ENCODE measurements at regions not wholly inside any gene's neighbourhood (a gene's known extent, or its start where the extent isn't known, plus 50 kb on each side); places are given as distances from the start of the nearest gene placed in this dataset.

GRCh38 chr7:16284581-16284980 is 136.8 kb downstream of the CRPPA start:
- TF ChIP-seq, protein P1, sequence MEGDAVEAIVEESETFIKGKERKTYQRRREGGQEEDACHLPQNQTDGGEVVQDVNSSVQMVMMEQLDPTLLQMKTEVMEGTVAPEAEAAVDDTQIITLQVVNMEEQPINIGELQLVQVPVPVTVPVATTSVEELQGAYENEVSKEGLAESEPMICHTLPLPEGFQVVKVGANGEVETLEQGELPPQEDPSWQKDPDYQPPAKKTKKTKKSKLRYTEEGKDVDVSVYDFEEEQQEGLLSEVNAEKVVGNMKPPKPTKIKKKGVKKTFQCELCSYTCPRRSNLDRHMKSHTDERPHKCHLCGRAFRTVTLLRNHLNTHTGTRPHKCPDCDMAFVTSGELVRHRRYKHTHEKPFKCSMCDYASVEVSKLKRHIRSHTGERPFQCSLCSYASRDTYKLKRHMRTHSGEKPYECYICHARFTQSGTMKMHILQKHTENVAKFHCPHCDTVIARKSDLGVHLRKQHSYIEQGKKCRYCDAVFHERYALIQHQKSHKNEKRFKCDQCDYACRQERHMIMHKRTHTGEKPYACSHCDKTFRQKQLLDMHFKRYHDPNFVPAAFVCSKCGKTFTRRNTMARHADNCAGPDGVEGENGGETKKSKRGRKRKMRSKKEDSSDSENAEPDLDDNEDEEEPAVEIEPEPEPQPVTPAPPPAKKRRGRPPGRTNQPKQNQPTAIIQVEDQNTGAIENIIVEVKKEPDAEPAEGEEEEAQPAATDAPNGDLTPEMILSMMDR (IDR thresholded peaks at IDR 0.05; ENCODE audit: control insufficient read depth, extremely low read depth, insufficient read depth), result no peak
- H3K4me3 ChIP-seq (ENCODE audit: low read depth, low read length), result no peak overlapping the region
- DNase-seq (ENCODE audit: low read depth), result no peak

GRCh38 chr7:16278167-16278787 is 143.1 kb downstream of the CRPPA start:
- DNase-seq (ENCODE audit: low read depth), result peak; percentile 98
- TF ChIP-seq, protein P1 (IDR thresholded peaks at IDR 0.05; ENCODE audit: control insufficient read depth, extremely low read depth, insufficient read depth), result no peak
- no peak overlapping the region for H3K4me3 ChIP-seq (ENCODE audit: low read depth, low read length)

GRCh38 chr7:16271990-16272665 is 149.2 kb downstream of the CRPPA start:
- TF ChIP-seq, protein P1 (IDR thresholded peaks at IDR 0.05; ENCODE audit: control insufficient read depth, extremely low read depth, insufficient read depth), result no peak
- H3K4me3 ChIP-seq (ENCODE audit: low read depth, low read length), result no peak overlapping the region
- DNase-seq (ENCODE audit: low read depth), result no peak

- peak; percentile 46 for DNase-seq (ENCODE audit: low read depth)
- TF ChIP-seq, protein P1 (IDR thresholded peaks at IDR 0.05; ENCODE audit: control insufficient read depth, extremely low read depth, insufficient read depth), result no peak
- H3K4me3 ChIP-seq (ENCODE audit: low read depth, low read length), result no peak overlapping the region
Measured at GRCh38 chr7:16271355-16271915, 149.9 kb downstream of the CRPPA start.

DNA sequence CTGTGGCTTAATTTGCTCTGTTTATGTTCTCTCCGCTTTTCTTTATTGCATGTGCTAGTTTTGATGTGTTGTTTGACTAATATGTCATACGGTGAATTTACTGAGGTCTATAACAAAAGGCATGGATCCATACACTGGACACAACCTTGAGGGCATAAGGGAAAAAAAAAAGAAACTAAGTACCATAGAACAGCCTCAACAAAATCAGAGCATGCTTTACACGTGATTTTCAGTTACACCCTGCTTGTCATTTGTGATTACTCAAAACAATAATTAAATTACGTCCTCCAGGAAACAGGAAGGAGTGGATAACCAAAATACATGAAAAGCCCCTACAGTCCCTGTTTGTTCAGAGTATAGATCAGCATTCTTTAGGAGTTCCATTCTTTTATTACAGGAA is 150.5 kb downstream of the CRPPA start:
- DNase-seq (ENCODE audit: low read depth), result no peak
- no peak overlapping the region for H3K4me3 ChIP-seq (ENCODE audit: low read depth, low read length)
- TF ChIP-seq, protein P1 (IDR thresholded peaks at IDR 0.05; ENCODE audit: control insufficient read depth, extremely low read depth, insufficient read depth), result no peak

- DNase-seq (ENCODE audit: low read depth), result no peak
- TF ChIP-seq, protein P1 (IDR thresholded peaks at IDR 0.05; ENCODE audit: control insufficient read depth, extremely low read depth, insufficient read depth), result no peak
- H3K4me3 ChIP-seq (ENCODE audit: low read depth, low read length), result no peak overlapping the region
Measured at GRCh38 chr7:16268821-16269768, 152.2 kb downstream of the CRPPA start.

Measured in LNCaP clone FGC (cell line).